Colonic mucosa (tissue), 4 donors: ENCODE measurements at regions not wholly inside any gene's neighbourhood (a gene's known extent, or its start where the extent isn't known, plus 50 kb on each side); places are given as distances from the start of the nearest gene placed in this dataset.

Experiments
- DNase-seq: peaks from one replicate; pipeline ENCODE4 v3.0.0-alpha.2; 2020
- H3K27ac ChIP-seq: fragments of 200-600 bp; one replicate; pipeline ENCODE4 v1.8.0; 2021
- H3K27me3 ChIP-seq: fragments of 200-600 bp; one replicate; pipeline ENCODE4 v1.8.0; 2021
- H3K36me3 ChIP-seq: fragments of 200-600 bp; one replicate; pipeline ENCODE4 v1.8.0; 2021
- H3K4me1 ChIP-seq: fragments of 200-600 bp; one replicate; pipeline ENCODE4 v1.8.0; 2021; ENCODE audit warnings: mild to moderate bottlenecking
- H3K4me3 ChIP-seq: fragments of 200-600 bp; one replicate; pipeline ENCODE4 v1.8.0; 2021
- H3K9ac ChIP-seq, 2 donors: one replicate each; pipeline ENCODE4 v1.7.0; 2013; ENCODE audit warnings: control low read depth in 2 of 2, low read depth in 2 of 2, low read length in 2 of 2
- H3K9me3 ChIP-seq: fragments of 200-600 bp; one replicate; pipeline ENCODE4 v1.8.0; 2021
- CTCF ChIP-seq: fragments of 200-600 bp; IDR thresholded peaks from one replicate; pipeline ENCODE4 v1.8.0; 2022; ENCODE audit warnings: antibody characterized with exemption, mild to moderate bottlenecking
- intact Hi-C: fragments of 100-400 bp; cut with DNase I; formaldehyde crosslinking; loops from one replicate; pipeline ENCODE4 v1.14.1; 2022
- donor health status: healthy.
- donor health status: DM: no; HTN: no; CAD: no.
- donor health status: DM: no; HTN: no; CAD: no.

GRCh38 chr6:6722195-6722594 lies 133.7 kb downstream of the LY86 start:
- H3K27me3 ChIP-seq, result no peaks in the 10 kb centered on the region
- no peaks in the 10 kb centered on the region for H3K9me3 ChIP-seq
- no peak for TF ChIP-seq CTCF
- H3K4me3 ChIP-seq, result no peak overlapping the region
- intact Hi-C loops, result loop anchor here (10.0 kb wide), 1 partner anchor 523 kb away; no protein-coding TSS in a partner anchor
- H3K27ac ChIP-seq, result peak overlapping the region; percentile 96
- peak; percentile 52 for DNase-seq
- no peaks in the 10 kb centered on the region for H3K36me3 ChIP-seq
- peaks cover 21% of the 10 kb centered on the region for H3K4me1 ChIP-seq
- H3K9ac ChIP-seq, result peak overlapping the region in 1 of 2 donors; percentile 66

GRCh38 chr6:6723361-6723760 lies 134.8 kb downstream of the LY86 start:
- intact Hi-C loops, result loop anchor here (10.0 kb wide), 1 partner anchor 521 kb away; no protein-coding TSS in a partner anchor
- H3K9ac ChIP-seq, result peak overlapping the region; percentile 53 to 89
- TF ChIP-seq CTCF, result no peak
- no peaks in the 10 kb centered on the region for H3K27me3 ChIP-seq
- no peak for DNase-seq
- H3K4me1 ChIP-seq, result peaks cover 21% of the 10 kb centered on the region
- H3K27ac ChIP-seq, result peak overlapping the region; percentile 96
- H3K36me3 ChIP-seq, result no peaks in the 10 kb centered on the region
- no peak overlapping the region for H3K4me3 ChIP-seq
- H3K9me3 ChIP-seq, result no peaks in the 10 kb centered on the region

- H3K27me3 ChIP-seq, result no peaks in the 10 kb centered on the region
- no peak for TF ChIP-seq CTCF
- DNase-seq, result peak; percentile 65
- peak overlapping the region; percentile 96 for H3K27ac ChIP-seq
- H3K4me1 ChIP-seq, result peaks cover 21% of the 10 kb centered on the region
- H3K36me3 ChIP-seq, result no peaks in the 10 kb centered on the region
- intact Hi-C loops, result loop anchor here (10.0 kb wide), 1 partner anchor 521 kb away; no protein-coding TSS in a partner anchor
- H3K4me3 ChIP-seq, result peak overlapping the region; percentile 30
- H3K9me3 ChIP-seq, result no peaks in the 10 kb centered on the region
- H3K9ac ChIP-seq, result peak overlapping the region; percentile 75 to 89
Observed at GRCh38 chr6:6723921-6724538, 135.5 kb downstream of the LY86 start.

- intact Hi-C loops, result loop anchor here (10.0 kb wide), 1 partner anchor 520 kb away; no protein-coding TSS in a partner anchor
- TF ChIP-seq CTCF, result peak; percentile 58
- Histone ChIP-seq H3K9ac (peak overlapping the region; percentile 75 to 89), H3K27ac (peak overlapping the region; percentile 96), H3K27me3 (no peaks in the 10 kb centered on the region), H3K9me3 (no peaks in the 10 kb centered on the region), H3K4me3 (peak overlapping the region; percentile 30), H3K36me3 (no peaks in the 10 kb centered on the region), H3K4me1 (peaks cover 21% of the 10 kb centered on the region)
- DNase-seq, result peak; percentile 84
Observed at GRCh38 chr6:6724539-6725467, 136.3 kb downstream of the LY86 start.

GRCh38 chr6:6725468-6726209 lies 137.1 kb downstream of the LY86 start:
- no peak for DNase-seq
- H3K9ac ChIP-seq, result peak overlapping the region; percentile 75 to 89
- peak overlapping the region; percentile 96 for H3K27ac ChIP-seq
- no peak overlapping the region for H3K4me3 ChIP-seq
- intact Hi-C loops, result loop anchor here (10.0 kb wide), 1 partner anchor 519 kb away; no protein-coding TSS in a partner anchor
- H3K4me1 ChIP-seq, result peaks cover 21% of the 10 kb centered on the region
- H3K36me3 ChIP-seq, result no peaks in the 10 kb centered on the region
- no peak for TF ChIP-seq CTCF
- H3K9me3 ChIP-seq, result no peaks in the 10 kb centered on the region
- no peaks in the 10 kb centered on the region for H3K27me3 ChIP-seq
